ENCODE measurements at regions not wholly inside any gene's neighbourhood (a gene's known extent, or its start where the extent isn't known, plus 50 kb on each side); places are given as distances from the start of the nearest gene placed in this dataset.

- TF ChIP-seq CTCF (IDR thresholded peaks at IDR 0.05) (no peak), EP300 (IDR thresholded peaks at IDR 0.05; ENCODE audit: low read depth) (no peak)
These were observed 109.3 kb upstream of the B3GAT2 start for GRCh38 chr6:71066153-71066552.

Data from transverse colon (tissue), 3 donors.